NK-92 (cell line): ENCODE measurements at regions not wholly inside any gene's neighbourhood (a gene's known extent, or its start where the extent isn't known, plus 50 kb on each side); places are given as distances from the start of the nearest gene placed in this dataset.
"Not testable (repeated sequence)": the region's sequence is repeated elsewhere in the genome, so short reads cannot be mapped to it uniquely, and the experiment has no call there.

Source experiments
- DNase-seq: peaks from one replicate; lab custom pipeline; 2025; ENCODE audit not compliant: unreplicated experiment; lab: John Stamatoyannopoulos, UW

- DNase-seq, result no peak
These were observed 313.0 kb downstream of the BRD1 start for GRCh38 chr22:49514641-49515040.

DNA sequence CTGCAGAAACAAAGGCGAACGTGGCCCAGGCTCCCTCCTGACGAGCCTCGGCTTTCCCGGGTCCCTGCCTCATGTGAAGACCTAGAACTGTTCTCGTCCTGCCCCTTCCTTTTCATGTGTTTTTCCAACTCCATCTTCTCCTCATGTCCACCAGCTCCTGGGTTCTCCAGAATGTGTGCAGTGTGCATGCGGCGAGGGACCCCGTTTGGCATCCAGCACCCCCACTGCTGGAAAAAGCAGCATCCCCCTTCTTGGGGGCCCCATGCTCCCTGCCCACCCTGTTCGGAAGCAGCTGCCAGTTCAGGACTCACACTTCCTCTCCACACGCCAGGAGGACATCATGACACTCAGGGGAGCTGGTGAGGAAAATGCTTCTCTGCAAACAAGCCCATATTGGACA is 313.5 kb downstream of the BRD1 start:
- no peak for DNase-seq

- no peak for DNase-seq
These were observed 314.3 kb downstream of the BRD1 start for GRCh38 chr22:49513358-49513851.

- no peak for DNase-seq
These were observed 315.0 kb downstream of the BRD1 start for GRCh38 chr22:49512487-49513165.

- not testable (repeated sequence) for DNase-seq
These were observed 316.1 kb downstream of the BRD1 start for GRCh38 chr22:49511393-49512189.

- DNase-seq, result no peak
These were observed 317.0 kb downstream of the BRD1 start for GRCh38 chr22:49510718-49511117.

- no peak for DNase-seq
These were observed 318.7 kb downstream of the BRD1 start for GRCh38 chr22:49509016-49509415.

GRCh38 chr22:49508561-49508960 is 319.1 kb downstream of the BRD1 start:
- DNase-seq, result no peak

DNA sequence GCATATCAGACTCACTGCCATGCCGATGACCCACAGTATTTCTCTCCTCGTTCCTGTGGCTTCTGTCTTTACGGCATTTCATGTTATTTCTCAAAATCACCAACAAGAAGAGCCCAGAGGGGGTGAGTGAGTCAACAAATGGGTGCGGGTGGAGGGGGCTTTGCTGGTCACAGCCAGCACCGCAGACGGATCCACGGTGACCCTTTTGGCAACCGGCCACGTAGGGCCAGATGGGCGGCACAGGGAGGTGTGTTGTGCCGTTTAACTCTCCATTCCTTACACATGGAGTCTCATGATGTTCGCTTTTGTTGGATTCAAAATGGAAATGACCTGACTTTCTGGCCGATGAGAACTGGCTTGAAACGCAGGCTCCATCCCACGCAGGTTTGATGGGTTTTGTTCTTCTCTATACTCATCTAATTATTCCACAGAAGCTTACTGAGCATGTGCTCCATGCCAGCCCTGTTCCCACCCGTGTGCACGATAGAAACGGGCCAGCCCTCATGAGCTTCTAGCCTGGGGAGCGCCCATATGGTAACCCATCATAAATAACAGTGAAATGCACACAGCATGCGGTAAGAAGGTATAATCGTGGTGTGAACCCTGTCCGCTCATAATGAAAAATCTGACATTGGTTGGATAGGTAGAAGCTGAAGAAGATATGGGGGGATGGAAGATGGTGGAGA is 319.9 kb downstream of the BRD1 start:
- DNase-seq, result no peak

DNA sequence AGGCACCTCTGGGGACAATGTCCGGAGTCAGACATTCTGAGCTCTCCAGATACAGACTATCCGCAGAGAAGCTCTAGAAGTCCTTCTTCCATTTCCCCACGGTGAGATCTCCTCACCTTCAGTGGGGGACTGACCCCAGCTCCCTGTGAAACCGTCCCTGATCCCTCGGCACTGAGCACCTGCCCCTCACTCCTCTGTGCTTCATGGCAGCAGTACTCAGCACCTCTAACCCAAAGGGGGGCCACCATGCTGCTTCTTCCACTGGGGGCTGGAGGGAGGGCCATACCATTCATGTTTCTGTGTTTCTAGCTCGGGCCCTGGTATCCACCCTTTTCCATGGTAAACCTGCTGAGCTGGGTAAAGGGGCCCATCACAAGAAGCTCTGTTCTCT is 321.7 kb downstream of the BRD1 start:
- DNase-seq, result no peak

- no peak for DNase-seq
These were observed 322.2 kb downstream of the BRD1 start for GRCh38 chr22:49505337-49506009.

DNA sequence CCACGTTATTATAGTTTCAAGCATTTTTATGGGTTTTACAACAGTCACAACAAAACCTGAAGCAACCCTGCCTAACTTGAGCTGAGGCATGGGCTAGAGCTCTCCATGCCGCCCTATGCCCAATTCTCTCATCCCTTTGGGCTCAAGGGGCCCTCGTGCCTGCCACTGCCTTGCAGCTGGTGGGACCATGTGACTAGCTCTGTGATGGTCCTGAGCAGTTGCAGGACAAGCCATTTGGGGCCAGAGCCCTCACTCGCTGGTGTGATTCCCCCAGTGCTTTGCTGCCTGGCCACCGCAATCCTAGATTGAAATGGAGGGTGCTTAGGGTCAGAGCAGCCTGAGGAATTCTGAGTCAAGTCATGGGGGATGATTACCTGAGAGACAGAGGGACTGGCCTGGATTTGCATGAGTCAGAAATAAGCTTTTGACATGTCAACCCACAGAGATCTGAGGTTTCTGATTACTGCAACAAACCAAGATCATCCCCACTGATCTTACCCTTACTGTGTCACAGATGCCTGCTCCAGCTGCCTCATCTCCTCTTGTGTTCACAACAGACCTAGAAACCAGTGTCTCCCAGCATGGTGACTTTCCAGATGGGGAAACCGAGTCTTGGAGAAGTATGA is 323.7 kb downstream of the BRD1 start:
- no peak for DNase-seq

DNA sequence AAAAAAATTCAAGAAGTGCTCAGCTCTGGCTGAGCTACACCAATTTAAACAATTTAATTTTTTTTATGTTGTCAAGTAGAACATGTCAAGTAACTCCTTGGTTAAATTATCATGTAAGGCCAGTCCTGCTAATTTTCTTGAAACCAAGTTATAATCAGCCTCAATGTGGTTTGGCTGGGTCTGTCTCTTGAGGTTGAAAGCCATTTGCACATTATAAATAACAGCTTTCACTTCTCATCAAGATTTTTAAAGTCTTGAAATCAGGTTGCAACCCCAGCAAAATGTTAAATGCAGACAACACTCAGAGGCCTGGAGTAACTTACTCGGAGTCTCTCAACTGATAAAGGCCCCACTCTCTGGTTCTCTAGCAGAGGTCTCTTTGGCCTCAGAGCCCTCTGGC is 324.4 kb downstream of the BRD1 start:
- no peak for DNase-seq

- no peak for DNase-seq
These were observed 325.4 kb downstream of the BRD1 start for GRCh38 chr22:49502126-49502826.

DNA sequence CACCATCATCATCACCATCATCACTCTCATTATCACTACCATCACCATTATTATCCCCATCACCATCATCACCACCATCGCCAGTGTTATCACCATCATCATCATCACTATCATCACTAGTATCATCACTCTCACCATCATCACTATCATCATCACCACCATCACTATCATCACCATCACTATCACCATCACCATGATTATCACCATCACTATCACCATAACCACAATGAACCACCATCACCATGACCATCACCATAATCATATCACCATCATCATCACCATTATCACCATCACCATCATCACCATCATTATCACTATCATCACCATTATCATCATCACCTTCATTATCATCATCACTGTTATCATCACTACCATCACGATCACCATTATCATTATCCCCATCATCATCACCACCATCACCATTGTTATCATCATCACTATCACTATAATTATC is 326.7 kb downstream of the BRD1 start:
- DNase-seq, result no peak

DNA sequence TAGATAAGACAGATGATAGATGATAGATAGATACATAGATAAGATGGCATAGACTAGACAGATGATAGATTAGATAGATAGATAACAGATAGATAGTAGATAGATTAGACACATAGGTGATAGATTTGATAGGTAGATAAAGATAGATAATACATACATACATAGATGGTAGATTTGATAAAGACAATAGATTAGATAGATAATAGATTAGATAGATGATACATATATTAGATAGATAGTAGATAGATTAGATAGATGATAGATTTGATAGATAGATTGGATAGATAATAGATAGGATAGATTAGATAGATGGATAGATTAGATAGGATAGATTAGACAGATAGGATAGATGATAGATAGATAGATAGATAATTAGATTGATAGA is 327.6 kb downstream of the BRD1 start:
- DNase-seq, result no peak

GRCh38 chr22:49499433-49500075 is 328.1 kb downstream of the BRD1 start:
- DNase-seq, result no peak

- DNase-seq, result no peak
These were observed 330.4 kb downstream of the BRD1 start for GRCh38 chr22:49497266-49497665.

DNA sequence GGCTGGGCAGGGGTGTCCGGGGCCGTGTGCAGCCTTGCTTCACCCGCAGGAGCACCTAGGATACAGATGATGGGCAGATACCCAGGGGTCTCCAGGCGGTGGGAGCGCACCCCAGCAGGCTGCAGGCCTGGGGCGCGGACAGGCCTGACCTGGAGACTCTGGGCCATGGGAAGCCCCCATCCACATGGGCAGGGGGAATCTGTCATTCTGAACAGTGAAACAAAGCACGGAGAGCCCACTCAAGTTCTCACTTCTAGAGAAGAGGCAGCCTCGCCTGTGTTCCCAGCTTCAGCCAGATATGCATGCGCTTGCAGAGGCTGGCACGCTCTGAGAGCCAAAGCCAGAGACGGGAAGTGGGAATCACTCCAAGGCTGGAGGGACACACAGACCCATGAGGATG is 333.1 kb downstream of the BRD1 start:
- DNase-seq, result no peak
